Stimulated activated CD8-positive, alpha-beta memory T cell treated with anti-CD3 and anti-CD28 coated beads, Interleukin-4, amount 100 ng/mL, for 1 hour (primary cell): ENCODE measurements at regions not wholly inside any gene's neighbourhood (a gene's known extent, or its start where the extent isn't known, plus 50 kb on each side); places are given as distances from the start of the nearest gene placed in this dataset.

Source experiments
- DNase-seq, 2 donors: peaks; one replicate each; pipeline ENCODE4 v3.0.0-alpha.2; 2020; ENCODE audit warnings: low read depth in 2 of 2, low spot score in 1 of 2

DNA sequence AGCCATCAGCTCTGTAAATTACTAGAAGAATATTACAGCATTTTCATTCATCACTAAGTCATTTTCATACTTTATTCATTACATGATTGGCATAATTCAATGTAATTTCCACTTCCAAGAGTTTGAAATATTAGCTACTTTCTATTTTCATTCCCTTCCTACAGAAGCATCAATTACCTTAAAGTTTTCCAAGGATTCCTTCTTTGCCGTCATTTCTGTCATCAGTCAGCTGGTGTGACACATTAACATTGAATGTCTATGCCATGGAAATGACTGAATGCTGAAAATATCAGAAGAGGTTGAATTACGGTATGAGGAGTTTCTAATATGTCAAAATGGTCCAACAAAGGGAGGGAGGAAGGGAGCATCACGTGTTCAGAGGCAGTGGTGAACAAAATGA lies 718.2 kb upstream of the GRM7 start:
- no peak for DNase-seq

DNA sequence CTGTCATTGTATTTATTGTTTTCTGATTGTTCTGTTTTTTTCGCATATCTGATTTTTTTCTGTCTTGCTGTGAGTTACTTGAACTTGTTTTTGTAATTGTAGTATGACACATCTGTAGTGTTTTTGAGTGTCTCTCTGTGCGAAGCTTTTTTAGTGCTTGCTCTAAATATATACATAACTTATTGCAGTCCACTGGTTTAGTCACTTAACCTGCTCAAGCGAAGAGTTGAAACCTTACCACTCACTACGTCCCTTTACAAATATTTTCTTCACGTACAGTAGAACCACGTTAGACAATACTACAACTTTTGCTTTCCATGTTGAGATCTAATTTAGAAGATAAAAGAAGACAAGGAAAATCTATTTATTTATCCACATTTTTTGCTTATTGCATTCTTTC lies 713.0 kb upstream of the GRM7 start:
- DNase-seq: no peak

DNA sequence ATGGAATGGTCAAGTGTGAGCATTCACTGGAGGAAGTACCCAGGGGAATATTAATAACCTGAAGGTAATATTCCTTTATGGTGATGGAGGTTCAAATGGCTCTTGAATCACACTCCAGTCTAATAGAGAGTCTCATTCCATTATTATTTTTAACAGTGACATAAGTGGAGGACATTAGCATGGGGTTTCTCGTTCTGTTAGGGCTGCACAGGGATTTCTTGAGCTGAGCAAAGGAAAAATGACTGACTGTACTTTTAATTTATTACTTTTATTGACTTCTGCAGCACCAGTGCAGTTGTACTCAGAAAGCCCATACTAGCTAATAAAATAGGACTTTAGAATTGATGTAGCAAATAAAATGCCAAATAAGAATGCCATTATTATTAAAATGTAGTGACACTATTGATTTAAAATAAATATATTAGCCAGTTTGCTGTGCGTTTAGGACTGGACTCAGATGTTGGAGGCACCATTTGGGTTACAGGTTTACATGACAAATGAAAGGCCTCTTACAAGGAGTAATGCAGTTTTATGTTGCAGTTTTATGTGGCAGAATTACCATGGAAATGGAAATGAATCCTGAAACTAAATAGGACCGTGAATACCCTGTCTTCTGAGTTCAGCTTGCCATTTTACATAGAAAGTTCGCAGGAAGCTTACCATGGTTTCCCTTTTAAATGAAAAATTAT lies 705.1 kb upstream of the GRM7 start:
- no peak for DNase-seq

DNA sequence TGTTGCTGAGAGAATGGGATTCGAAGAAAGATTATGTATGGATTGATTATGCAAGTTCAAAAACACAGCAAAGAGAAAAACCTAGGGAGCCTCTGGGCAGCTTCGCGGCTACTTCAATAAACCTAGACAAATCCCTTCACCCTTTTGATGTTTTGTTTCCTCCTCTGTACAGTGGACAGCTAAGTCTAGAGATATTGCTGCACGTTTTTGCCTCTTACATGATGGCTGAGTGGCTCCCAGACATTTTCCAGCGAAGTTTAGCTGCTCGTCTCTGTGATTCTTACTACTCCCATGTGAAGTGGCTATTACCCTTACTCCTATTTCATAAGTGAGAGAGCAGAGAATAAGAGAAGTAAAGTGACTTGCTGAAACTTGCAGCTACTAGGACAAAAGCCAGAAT lies 695.0 kb upstream of the GRM7 start:
- DNase-seq: no peak

DNA sequence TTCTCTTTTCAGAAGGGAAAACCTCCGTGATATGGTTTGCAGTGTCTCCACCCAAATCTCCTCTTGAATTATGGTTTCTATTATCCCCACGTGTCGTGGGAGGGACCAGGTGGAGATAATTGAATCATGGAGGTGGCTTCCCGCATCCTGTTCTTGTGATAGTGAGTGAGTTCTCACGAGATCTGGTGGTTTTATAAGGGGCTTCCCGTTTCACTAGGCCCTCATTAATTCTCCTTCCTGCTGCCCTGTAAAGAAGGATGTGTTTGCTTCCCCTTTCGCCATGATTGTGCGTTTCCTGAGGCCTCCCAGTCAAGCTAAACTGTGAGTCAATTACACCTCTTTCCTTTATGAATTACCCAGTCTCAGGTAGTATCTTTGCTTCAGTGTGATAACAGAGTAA lies 692.7 kb upstream of the GRM7 start:
- DNase-seq: no peak

GRCh38 chr3:6172871-6173642 lies 687.9 kb upstream of the GRM7 start:
- DNase-seq: no peak

DNA sequence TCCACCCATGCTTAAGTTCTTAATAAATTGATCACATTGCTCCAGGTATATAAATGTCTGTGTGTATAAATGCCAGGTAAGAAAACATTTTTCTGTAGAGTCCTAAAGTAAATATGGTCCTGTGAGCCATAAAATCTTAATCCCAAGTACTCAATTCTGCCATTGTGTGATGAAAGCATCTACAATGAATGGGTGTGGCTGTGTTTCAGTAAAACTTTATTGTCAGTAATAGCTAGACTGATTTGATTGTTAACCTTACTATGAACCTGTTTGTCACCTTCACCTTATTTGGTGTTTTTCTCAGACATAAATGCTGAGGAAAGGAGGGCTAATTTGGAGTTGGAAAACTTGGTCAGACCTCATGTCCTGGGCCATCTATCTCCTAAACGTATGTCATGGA lies 683.5 kb upstream of the GRM7 start:
- DNase-seq: no peak

DNA sequence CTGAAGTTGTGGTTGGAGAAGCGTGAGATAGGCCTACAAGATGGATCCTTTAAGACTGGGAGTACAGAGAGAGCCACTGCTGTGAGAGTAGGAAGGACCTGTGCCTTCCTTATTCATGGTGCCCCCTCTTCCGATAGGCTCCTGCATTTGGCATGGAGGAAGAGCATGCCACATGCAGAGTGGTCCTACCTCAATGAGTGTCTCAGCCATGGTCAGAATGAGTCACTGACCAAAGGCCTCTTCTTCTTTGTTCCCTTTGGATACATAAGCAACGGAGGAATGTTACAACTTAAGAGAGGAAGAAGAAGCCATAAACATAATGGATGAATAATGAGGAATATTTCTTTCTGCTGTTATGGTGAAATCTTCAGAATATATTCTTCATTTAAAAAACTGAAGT lies 681.2 kb upstream of the GRM7 start:
- DNase-seq: no peak

DNA sequence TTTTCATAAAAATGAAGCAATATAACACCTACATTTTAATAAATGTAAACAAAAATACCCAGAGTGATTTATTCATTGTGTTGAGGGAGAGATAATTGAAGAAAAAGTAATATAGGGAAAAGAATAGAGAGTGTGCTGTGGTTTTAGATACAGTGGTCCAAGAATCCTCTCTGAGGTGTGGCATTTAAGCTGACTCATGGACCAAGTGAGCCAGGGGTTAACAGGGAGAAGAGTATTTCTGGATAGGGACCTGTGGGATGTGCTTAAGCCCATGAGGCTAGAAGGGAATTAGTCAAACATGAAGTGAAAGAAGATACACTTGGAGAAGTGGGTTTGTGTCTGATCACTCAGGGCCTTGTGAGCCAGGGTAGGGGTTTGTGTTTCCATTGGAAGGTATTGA lies 680.7 kb upstream of the GRM7 start:
- DNase-seq: no peak

DNA sequence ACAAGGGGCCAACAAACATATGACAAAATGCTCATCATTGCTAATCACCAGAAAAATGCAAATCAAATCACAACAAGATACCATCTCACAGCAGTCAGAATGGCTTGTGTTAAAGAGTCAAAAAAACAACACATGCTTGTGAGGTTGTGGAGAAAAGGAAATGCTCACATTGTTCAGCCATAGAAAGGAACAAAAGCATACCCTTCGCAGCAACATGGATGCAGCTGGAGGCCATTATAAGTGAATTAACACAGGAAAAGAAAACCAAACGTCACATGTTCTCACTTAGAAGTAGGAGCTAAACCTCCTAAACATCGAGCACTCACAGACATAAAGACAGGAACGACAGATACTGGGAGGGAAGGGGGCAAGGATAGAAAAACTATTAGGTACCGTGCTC lies 678.4 kb upstream of the GRM7 start:
- DNase-seq: no peak

DNA sequence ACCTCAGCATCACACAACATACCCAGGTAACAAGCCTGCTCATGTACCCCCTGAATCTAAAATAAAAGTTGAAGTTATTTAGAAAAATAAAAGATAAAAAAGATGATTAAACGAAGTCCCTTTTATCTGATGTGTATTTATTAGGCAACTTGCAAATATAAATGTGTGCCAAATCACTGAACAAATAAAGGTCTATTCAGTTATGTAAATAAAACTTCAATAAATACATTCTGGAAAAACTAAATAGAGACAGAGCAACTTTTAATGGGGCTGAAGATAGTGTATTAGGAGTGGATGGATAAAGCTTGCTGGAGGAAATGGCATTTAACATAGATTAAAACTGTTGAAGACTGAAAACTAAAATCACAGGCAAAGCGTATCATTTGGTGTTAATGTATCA lies 678.0 kb upstream of the GRM7 start:
- DNase-seq: no peak

GRCh38 chr3:6189384-6189783 lies 671.5 kb upstream of the GRM7 start:
- DNase-seq: no peak

DNA sequence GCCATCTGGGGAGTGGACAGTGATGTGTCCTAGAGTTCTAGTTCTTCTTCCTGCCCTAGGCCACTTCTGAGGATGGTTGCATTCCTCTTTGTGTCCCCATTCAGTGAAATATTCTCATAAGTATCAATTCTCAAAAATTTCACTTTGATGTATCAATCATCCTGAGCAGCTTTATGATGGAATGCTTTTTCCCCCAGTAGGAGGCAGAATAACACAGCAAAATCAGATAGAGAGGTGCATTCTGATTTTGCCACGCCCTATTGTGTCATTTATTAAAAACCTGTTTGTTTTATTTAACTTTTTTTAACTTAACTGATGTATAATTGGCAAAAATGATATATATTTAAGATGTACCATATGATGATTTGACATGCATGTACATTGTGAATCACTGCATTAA lies 656.0 kb upstream of the GRM7 start:
- DNase-seq: no peak

- no peak for DNase-seq
Observed at GRCh38 chr3:6216135-6217026, 644.5 kb upstream of the GRM7 start.

- DNase-seq: no peak
Observed at GRCh38 chr3:6220447-6220846, 640.5 kb upstream of the GRM7 start.

DNA sequence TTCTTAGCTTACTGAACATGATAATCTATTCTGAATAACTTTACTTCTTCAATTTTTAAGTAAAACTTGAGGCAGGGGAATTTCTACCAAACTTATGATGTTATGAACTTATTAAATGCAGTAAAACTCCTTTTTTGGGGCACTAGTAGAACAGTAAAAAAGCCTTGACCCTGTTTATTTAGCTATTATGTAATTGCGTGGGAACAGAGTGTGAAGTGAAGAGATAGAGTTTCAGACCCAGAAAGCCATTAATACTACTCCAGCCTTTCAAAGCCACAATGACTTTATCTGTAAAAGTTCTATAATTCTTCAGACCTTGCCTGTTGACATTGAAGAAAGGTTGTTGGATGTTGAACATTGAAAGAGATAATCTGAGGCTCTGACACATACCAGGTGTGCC lies 638.8 kb upstream of the GRM7 start:
- DNase-seq: no peak

DNA sequence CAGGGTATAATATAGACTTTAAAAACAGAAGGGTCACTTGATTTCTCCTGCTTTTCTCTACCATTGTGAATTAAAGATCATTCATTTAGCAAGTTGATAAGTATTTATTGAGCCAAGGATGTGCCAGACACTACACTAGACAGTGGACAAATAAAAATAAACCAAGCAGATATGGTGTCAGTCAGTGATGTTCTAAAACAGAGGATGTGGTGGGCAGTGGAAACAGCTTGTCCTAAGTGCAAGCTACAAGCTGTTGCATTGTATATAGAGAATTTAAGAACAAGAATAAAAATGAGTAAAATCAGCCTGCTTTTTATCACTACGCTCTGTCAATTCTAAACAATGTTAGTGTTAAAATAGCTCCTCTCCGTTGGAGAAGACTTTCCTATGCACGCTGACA lies 637.3 kb upstream of the GRM7 start:
- DNase-seq: no peak

GRCh38 chr3:6228958-6229683 lies 631.8 kb upstream of the GRM7 start:
- no peak for DNase-seq

DNA sequence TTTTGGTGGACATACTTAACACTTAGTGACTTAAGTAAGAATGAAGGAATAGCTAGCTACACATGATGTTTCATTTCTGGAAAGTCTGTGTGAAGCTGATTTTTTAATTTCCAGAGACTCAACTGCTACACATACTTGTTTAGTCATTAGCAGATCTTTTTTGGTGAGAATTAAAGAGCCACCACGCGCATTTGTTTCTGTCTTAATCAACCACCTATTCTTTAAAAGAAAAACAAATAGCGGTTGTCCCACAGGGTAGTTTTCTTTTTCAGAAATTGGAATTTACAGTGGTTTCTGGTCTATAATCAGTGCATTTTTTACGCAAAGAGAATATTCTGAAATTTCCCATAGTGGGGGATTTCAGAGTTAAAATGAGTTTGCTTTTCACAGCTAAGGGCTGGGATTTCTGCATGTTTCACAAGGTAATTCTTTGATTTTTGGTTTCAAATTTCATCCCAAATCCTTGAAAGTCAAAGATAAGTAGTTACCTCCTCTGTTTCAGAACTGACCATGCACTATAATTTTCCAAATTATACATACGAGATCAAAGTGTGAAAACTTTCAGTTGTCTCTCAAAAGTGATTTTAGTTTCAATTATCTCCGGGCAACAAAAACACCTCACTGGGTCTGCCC lies 631.0 kb upstream of the GRM7 start:
- no peak for DNase-seq

DNA sequence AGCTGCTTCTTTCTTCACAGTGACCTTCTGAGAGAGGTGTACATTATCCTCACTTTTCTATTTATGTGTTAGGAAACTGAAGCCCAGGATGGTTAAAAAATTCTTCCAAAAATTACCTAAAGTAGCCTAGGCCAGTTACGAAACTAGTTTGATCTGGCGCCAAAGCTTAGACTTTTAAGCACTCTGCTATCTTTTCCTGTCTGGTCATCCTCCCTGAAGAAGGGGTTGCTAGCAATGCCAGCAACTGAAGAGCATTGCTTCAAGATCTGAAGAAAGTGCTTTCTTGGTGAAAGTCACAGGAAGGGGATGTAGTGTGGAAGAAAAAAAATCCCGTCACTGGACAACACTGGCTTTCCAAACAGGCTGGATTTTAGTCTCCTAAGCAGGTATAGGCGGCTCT lies 618.8 kb upstream of the GRM7 start:
- no peak for DNase-seq

DNA sequence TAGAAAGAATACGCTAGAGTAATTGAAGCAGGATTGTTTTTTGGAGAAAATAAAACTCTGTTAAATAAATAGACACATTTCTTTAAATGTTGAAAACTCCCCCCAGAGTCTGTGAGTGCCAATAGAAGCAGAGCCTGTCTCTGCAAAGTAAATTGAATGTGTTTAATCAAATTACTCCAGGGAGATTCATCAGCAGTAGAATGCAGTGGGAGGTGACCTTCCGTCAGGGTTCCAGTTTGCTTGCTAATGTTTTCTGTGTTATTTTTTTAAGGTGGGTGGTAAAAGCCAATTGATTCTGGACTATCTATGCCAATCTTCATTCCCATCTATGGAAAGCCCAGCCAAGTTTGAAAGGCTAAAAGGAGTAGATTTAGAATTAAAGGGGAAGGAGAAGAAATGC lies 612.4 kb upstream of the GRM7 start:
- DNase-seq: no peak
